ENCODE measurements at regions not wholly inside any gene's neighbourhood (a gene's known extent, or its start where the extent isn't known, plus 50 kb on each side); places are given as distances from the start of the nearest gene placed in this dataset.

- no peak for DNase-seq
- POLR2A ChIA-PET = interaction anchor here (0.6 to 4.5 kb wide), 2 partner anchors 79 to 675 kb away, joined by 3 to 23 read pairs; partner anchors contain the start of gene PITPNM2
- no peaks in the 10 kb centered on the region for H3K9me3 Mint-ChIP-seq
- ATAC-seq = no peak
- peaks cover 2% of the 10 kb centered on the region for H3K36me3 Mint-ChIP-seq (ENCODE audit: low read depth)
- no peak overlapping the region for H3K27ac Mint-ChIP-seq
- TF ChIP-seq CTCF (IDR thresholded peaks at IDR 0.05) = no peak
- peaks cover 67% of the 10 kb centered on the region for H3K4me1 Mint-ChIP-seq (ENCODE audit: low read depth)
- H3K27me3 Mint-ChIP-seq = no peaks in the 10 kb centered on the region
- no peak overlapping the region for H3K4me3 Mint-ChIP-seq
- CTCF ChIA-PET = interaction anchor here (1.1 kb wide), 1 partner anchor 48 kb away, joined by 3 read pairs; no protein-coding TSS in a partner anchor
- intact Hi-C loops (cut with micrococcal nuclease) = loop anchor here (10.0 kb wide), 1 partner anchor 162 kb away; the partner anchor contains the start of genes MPHOSPH9 and MTRFR
Observed at GRCh38 chr12:123073292-123073691, 77.6 kb downstream of the PITPNM2 start.

GRCh38 chr12:123071857-123072256 lies 79.0 kb downstream of the PITPNM2 start:
- H3K4me3 Mint-ChIP-seq = no peak overlapping the region
- peaks cover 2% of the 10 kb centered on the region for H3K36me3 Mint-ChIP-seq (ENCODE audit: low read depth)

GRCh38 chr12:123071099-123071800 lies 79.6 kb downstream of the PITPNM2 start:
- intact Hi-C loops (cut with micrococcal nuclease) = loop anchor here (10.0 kb wide), 1 partner anchor 164 kb away; the partner anchor contains the start of genes MPHOSPH9 and MTRFR
- Mint-ChIP-seq H3K27ac (no peak overlapping the region), H3K27me3 (no peaks in the 10 kb centered on the region), H3K9me3 (no peaks in the 10 kb centered on the region), H3K36me3 (ENCODE audit: low read depth) (peaks cover 2% of the 10 kb centered on the region), H3K4me1 (ENCODE audit: low read depth) (peaks cover 63% of the 10 kb centered on the region), H3K4me3 (no peak overlapping the region)
- DNase-seq (no peak), ATAC-seq (no peak)
- ChIA-PET POLR2A (interaction anchor here (1.0 to 2.3 kb wide), 4 partner anchors 10 to 24 kb away, joined by 3 to 6 read pairs (median 4); no protein-coding TSS in a partner anchor), CTCF (interaction anchor here (1.1 to 2.5 kb wide), 2 partner anchors 28 to 152 kb away, joined by 3 to 11 read pairs; no protein-coding TSS in a partner anchor)
- TF ChIP-seq CTCF (IDR thresholded peaks at IDR 0.05) = no peak

More at GRCh38 chr12:123071857-123072256, 79.0 kb downstream of the PITPNM2 start:
- H3K27me3 Mint-ChIP-seq = no peaks in the 10 kb centered on the region
- intact Hi-C loops (cut with micrococcal nuclease) = loop anchor here (10.0 kb wide), 1 partner anchor 163 kb away; the partner anchor contains the start of genes MPHOSPH9 and MTRFR
- H3K27ac Mint-ChIP-seq = no peak overlapping the region
- CTCF ChIA-PET = interaction anchor here (1.1 kb wide), 1 partner anchor 8 kb away, joined by 4 read pairs; no protein-coding TSS in a partner anchor
- no peaks in the 10 kb centered on the region for H3K9me3 Mint-ChIP-seq
- peaks cover 64% of the 10 kb centered on the region for H3K4me1 Mint-ChIP-seq (ENCODE audit: low read depth)
- no peak for TF ChIP-seq CTCF (IDR thresholded peaks at IDR 0.05)
- DNase-seq (no peak), ATAC-seq (no peak)
- POLR2A ChIA-PET = interaction anchor here (1.4 kb wide), 1 partner anchor 10 kb away, joined by 3 read pairs; no protein-coding TSS in a partner anchor

GRCh38 chr12:123070267-123071081 lies 80.4 kb downstream of the PITPNM2 start:
- CTCF ChIA-PET = interaction anchor here (1.1 to 2.5 kb wide), 2 partner anchors 27 to 153 kb away, joined by 3 to 11 read pairs; no protein-coding TSS in a partner anchor
- DNase-seq (peak; percentile 18), ATAC-seq (no peak)
- H3K4me3 Mint-ChIP-seq = no peak overlapping the region
- H3K36me3 Mint-ChIP-seq (ENCODE audit: low read depth) = peaks cover 3% of the 10 kb centered on the region
- H3K27ac Mint-ChIP-seq = peak overlapping the region; percentile 15
- H3K9me3 Mint-ChIP-seq = no peaks in the 10 kb centered on the region
- no peak for TF ChIP-seq CTCF (IDR thresholded peaks at IDR 0.05)
- no peaks in the 10 kb centered on the region for H3K27me3 Mint-ChIP-seq
- H3K4me1 Mint-ChIP-seq (ENCODE audit: low read depth) = peaks cover 63% of the 10 kb centered on the region
- POLR2A ChIA-PET = interaction anchor here (1.0 to 2.3 kb wide), 5 partner anchors 9 to 26 kb away, joined by 3 to 6 read pairs (median 3); no protein-coding TSS in a partner anchor
- intact Hi-C loops (cut with micrococcal nuclease) = loop anchor here (10.0 kb wide), 1 partner anchor 164 kb away; the partner anchor contains the start of genes MPHOSPH9 and MTRFR

All from activated CD8-positive, alpha-beta T cell treated with anti-CD3 and anti-CD28 coated beads for 36 hours (primary cell).